ENCODE measurements at regions not wholly inside any gene's neighbourhood (a gene's known extent, or its start where the extent isn't known, plus 50 kb on each side); places are given as distances from the start of the nearest gene placed in this dataset.

GRCh38 chr20:48180618-48181017 is 395.3 kb upstream of the SULF2 start:
- H3K9me3 ChIP-seq = no peaks in the 10 kb centered on the region
- H3K4me1 ChIP-seq (ENCODE audit: control insufficient read depth in 1 of 2, insufficient read depth in 1 of 2, low read depth in 1 of 2, low read length in 1 of 2) = no peaks in the 10 kb centered on the region
- no peak overlapping the region for H3K4me3 ChIP-seq (ENCODE audit: low read depth in 1 of 2, low read length in 1 of 2)
- TF ChIP-seq, protein P1, sequence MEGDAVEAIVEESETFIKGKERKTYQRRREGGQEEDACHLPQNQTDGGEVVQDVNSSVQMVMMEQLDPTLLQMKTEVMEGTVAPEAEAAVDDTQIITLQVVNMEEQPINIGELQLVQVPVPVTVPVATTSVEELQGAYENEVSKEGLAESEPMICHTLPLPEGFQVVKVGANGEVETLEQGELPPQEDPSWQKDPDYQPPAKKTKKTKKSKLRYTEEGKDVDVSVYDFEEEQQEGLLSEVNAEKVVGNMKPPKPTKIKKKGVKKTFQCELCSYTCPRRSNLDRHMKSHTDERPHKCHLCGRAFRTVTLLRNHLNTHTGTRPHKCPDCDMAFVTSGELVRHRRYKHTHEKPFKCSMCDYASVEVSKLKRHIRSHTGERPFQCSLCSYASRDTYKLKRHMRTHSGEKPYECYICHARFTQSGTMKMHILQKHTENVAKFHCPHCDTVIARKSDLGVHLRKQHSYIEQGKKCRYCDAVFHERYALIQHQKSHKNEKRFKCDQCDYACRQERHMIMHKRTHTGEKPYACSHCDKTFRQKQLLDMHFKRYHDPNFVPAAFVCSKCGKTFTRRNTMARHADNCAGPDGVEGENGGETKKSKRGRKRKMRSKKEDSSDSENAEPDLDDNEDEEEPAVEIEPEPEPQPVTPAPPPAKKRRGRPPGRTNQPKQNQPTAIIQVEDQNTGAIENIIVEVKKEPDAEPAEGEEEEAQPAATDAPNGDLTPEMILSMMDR (IDR thresholded peaks at IDR 0.05) = no peak
- no peaks in the 10 kb centered on the region for H3K27me3 ChIP-seq
- H3K27ac ChIP-seq = no peak overlapping the region
- H3K36me3 ChIP-seq = no peaks in the 10 kb centered on the region

GRCh38 chr20:48180024-48180423 is 394.7 kb upstream of the SULF2 start:
- Histone ChIP-seq H3K9me3 (no peaks in the 10 kb centered on the region), H3K27me3 (no peaks in the 10 kb centered on the region), H3K4me1 (ENCODE audit: control insufficient read depth in 1 of 2, insufficient read depth in 1 of 2, low read depth in 1 of 2, low read length in 1 of 2) (no peaks in the 10 kb centered on the region), H3K36me3 (no peaks in the 10 kb centered on the region), H3K27ac (no peak overlapping the region), H3K4me3 (ENCODE audit: low read depth in 1 of 2, low read length in 1 of 2) (no peak overlapping the region)
- TF ChIP-seq, protein P1 (IDR thresholded peaks at IDR 0.05) = no peak

GRCh38 chr20:48178633-48179032 is 393.4 kb upstream of the SULF2 start:
- Histone ChIP-seq H3K36me3 (no peaks in the 10 kb centered on the region), H3K27ac (no peak overlapping the region), H3K4me3 (ENCODE audit: low read depth in 1 of 2, low read length in 1 of 2) (no peak overlapping the region), H3K9me3 (no peaks in the 10 kb centered on the region), H3K4me1 (ENCODE audit: control insufficient read depth in 1 of 2, insufficient read depth in 1 of 2, low read depth in 1 of 2, low read length in 1 of 2) (no peaks in the 10 kb centered on the region), H3K27me3 (no peaks in the 10 kb centered on the region)
- TF ChIP-seq, protein P1 (IDR thresholded peaks at IDR 0.05) = no peak

GRCh38 chr20:48177058-48177457 is 391.8 kb upstream of the SULF2 start:
- no peaks in the 10 kb centered on the region for H3K36me3 ChIP-seq
- no peaks in the 10 kb centered on the region for H3K4me1 ChIP-seq (ENCODE audit: control insufficient read depth in 1 of 2, insufficient read depth in 1 of 2, low read depth in 1 of 2, low read length in 1 of 2)
- H3K4me3 ChIP-seq (ENCODE audit: low read depth in 1 of 2, low read length in 1 of 2) = no peak overlapping the region
- no peaks in the 10 kb centered on the region for H3K9me3 ChIP-seq
- H3K27me3 ChIP-seq = no peaks in the 10 kb centered on the region
- TF ChIP-seq, protein P1 (IDR thresholded peaks at IDR 0.05) = no peak
- no peak overlapping the region for H3K27ac ChIP-seq

- H3K4me3 ChIP-seq (ENCODE audit: low read depth in 1 of 2, low read length in 1 of 2) = no peak overlapping the region
- H3K9me3 ChIP-seq = no peaks in the 10 kb centered on the region
- H3K27ac ChIP-seq = no peak overlapping the region
- TF ChIP-seq, protein P1 (IDR thresholded peaks at IDR 0.05) = no peak
- no peaks in the 10 kb centered on the region for H3K27me3 ChIP-seq
- H3K36me3 ChIP-seq = no peaks in the 10 kb centered on the region
- H3K4me1 ChIP-seq (ENCODE audit: control insufficient read depth in 1 of 2, insufficient read depth in 1 of 2, low read depth in 1 of 2, low read length in 1 of 2) = no peaks in the 10 kb centered on the region
Measured at GRCh38 chr20:48176139-48176538, 390.9 kb upstream of the SULF2 start.

GRCh38 chr20:48175261-48175660 is 390.0 kb upstream of the SULF2 start:
- H3K27me3 ChIP-seq = no peaks in the 10 kb centered on the region
- H3K9me3 ChIP-seq = no peaks in the 10 kb centered on the region
- TF ChIP-seq, protein P1 (IDR thresholded peaks at IDR 0.05) = no peak
- H3K27ac ChIP-seq = no peak overlapping the region
- no peaks in the 10 kb centered on the region for H3K4me1 ChIP-seq (ENCODE audit: control insufficient read depth in 1 of 2, insufficient read depth in 1 of 2, low read depth in 1 of 2, low read length in 1 of 2)
- H3K4me3 ChIP-seq (ENCODE audit: low read depth in 1 of 2, low read length in 1 of 2) = no peak overlapping the region
- H3K36me3 ChIP-seq = no peaks in the 10 kb centered on the region
